Loucy (cell line): ENCODE measurements at regions not wholly inside any gene's neighbourhood (a gene's known extent, or its start where the extent isn't known, plus 50 kb on each side); places are given as distances from the start of the nearest gene placed in this dataset.

Experiments
- CTCF ChIP-seq: fragments of 200-600 bp; sonication (generic); conservative IDR thresholded peaks from 2 replicates; pipeline ENCODE4 v1.5.1; 2014; ENCODE audit warnings: mild to moderate bottlenecking, antibody characterized with exemption, low read length
- EZH2phosphoT487 ChIP-seq: fragments of 200-600 bp; IDR thresholded peaks from 2 replicates; pipeline ENCODE4 v1.6.1; 2018; ENCODE audit warnings: antibody characterized with exemption, mild to moderate bottlenecking, moderate library complexity, borderline replicate concordance

GRCh38 chr1:184843732-184844495, 89.3 kb upstream of the EDEM3 start:
- TF ChIP-seq CTCF (no peak), EZH2phosphoT487 (no peak)
